Peyer's patch (tissue), 4 donors: ENCODE measurements at regions not wholly inside any gene's neighbourhood (a gene's known extent, or its start where the extent isn't known, plus 50 kb on each side); places are given as distances from the start of the nearest gene placed in this dataset.

Experiments used
- DNase-seq, 3 donors: peaks; one replicate each; pipeline ENCODE4 v3.0.0-alpha.2; 2017 to 2019
- H3K27ac ChIP-seq, 4 donors: fragments of 200-600 bp; sonication (generic); one replicate each; pipeline ENCODE4 v1.5.1; 2016 to 2019
- H3K27me3 ChIP-seq, 2 donors: fragments of 200-600 bp; sonication (generic); one replicate each; pipeline ENCODE4 v1.5.1; 2019
- H3K36me3 ChIP-seq, 3 donors: fragments of 200-600 bp; sonication (generic); one replicate each; pipeline ENCODE4 v1.5.1; 2016 to 2019
- H3K4me1 ChIP-seq, 4 donors: fragments of 200-600 bp; sonication (generic); one replicate each; pipeline ENCODE4 v1.5.1; 2016 to 2019
- H3K4me3 ChIP-seq, 4 donors: fragments of 200-600 bp; sonication (generic); 1 replicate in 3 of 4; 2 replicates in 1 of 4; pipeline ENCODE4 v1.5.1; 2016 to 2019; ENCODE audit warnings: mild to moderate bottlenecking in 1 of 4
- H3K9me3 ChIP-seq, 4 donors: fragments of 200-600 bp; sonication (generic); one replicate each; pipeline ENCODE4 v1.5.1; 2016 to 2019; ENCODE audit warnings: mild to moderate bottlenecking in 1 of 4
- POLR2A ChIP-seq, 2 donors: fragments of 450-650 bp; IDR thresholded peaks; one replicate each; pipeline ENCODE4 v1.5.1; 2017; ENCODE audit warnings: antibody characterized with exemption in 2 of 2, mild to moderate bottlenecking in 2 of 2, moderate library complexity in 2 of 2
- TF ChIP-seq, protein P1 (sequence below), 6 experiments: fragments of 450-650 bp in 4 of 6; fragments of 200-600 bp in 2 of 6; sonication (generic) in 1 of 6; IDR thresholded peaks; one replicate each; pipeline ENCODE4 v1.5.1; 2017 to 2019; ENCODE audit warnings: antibody characterized with exemption in 6 of 6, mild to moderate bottlenecking in 3 of 6, moderate library complexity in 1 of 6

GRCh38 chr1:30274976-30275621 is 448.3 kb downstream of the MATN1 start:
- no peak overlapping the region for H3K27ac ChIP-seq
- H3K9me3 ChIP-seq: peaks cover 0 to 3% (median 0%) of the 10 kb centered on the region in 4 donors
- no peak overlapping the region for H3K4me3 ChIP-seq
- no peaks in the 10 kb centered on the region for H3K4me1 ChIP-seq
- no peak for TF ChIP-seq POLR2A (IDR thresholded peaks at IDR 0.05)
- TF ChIP-seq, protein P1, sequence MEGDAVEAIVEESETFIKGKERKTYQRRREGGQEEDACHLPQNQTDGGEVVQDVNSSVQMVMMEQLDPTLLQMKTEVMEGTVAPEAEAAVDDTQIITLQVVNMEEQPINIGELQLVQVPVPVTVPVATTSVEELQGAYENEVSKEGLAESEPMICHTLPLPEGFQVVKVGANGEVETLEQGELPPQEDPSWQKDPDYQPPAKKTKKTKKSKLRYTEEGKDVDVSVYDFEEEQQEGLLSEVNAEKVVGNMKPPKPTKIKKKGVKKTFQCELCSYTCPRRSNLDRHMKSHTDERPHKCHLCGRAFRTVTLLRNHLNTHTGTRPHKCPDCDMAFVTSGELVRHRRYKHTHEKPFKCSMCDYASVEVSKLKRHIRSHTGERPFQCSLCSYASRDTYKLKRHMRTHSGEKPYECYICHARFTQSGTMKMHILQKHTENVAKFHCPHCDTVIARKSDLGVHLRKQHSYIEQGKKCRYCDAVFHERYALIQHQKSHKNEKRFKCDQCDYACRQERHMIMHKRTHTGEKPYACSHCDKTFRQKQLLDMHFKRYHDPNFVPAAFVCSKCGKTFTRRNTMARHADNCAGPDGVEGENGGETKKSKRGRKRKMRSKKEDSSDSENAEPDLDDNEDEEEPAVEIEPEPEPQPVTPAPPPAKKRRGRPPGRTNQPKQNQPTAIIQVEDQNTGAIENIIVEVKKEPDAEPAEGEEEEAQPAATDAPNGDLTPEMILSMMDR (IDR thresholded peaks at IDR 0.05): no peak
- no peak for DNase-seq
- no peaks in the 10 kb centered on the region for H3K36me3 ChIP-seq
- no peaks in the 10 kb centered on the region for H3K27me3 ChIP-seq

- no peaks in the 10 kb centered on the region for H3K27me3 ChIP-seq
- no peak overlapping the region for H3K27ac ChIP-seq
- H3K36me3 ChIP-seq: no peaks in the 10 kb centered on the region
- no peak for DNase-seq
- TF ChIP-seq, protein P1 (IDR thresholded peaks at IDR 0.05): no peak
- no peak for TF ChIP-seq POLR2A (IDR thresholded peaks at IDR 0.05)
- H3K4me3 ChIP-seq: no peak overlapping the region
- peaks cover 0 to 3% (median 0%) of the 10 kb centered on the region in 4 donors for H3K9me3 ChIP-seq
- H3K4me1 ChIP-seq: no peaks in the 10 kb centered on the region
Measured at GRCh38 chr1:30274173-30274970, 449.0 kb downstream of the MATN1 start.

DNA sequence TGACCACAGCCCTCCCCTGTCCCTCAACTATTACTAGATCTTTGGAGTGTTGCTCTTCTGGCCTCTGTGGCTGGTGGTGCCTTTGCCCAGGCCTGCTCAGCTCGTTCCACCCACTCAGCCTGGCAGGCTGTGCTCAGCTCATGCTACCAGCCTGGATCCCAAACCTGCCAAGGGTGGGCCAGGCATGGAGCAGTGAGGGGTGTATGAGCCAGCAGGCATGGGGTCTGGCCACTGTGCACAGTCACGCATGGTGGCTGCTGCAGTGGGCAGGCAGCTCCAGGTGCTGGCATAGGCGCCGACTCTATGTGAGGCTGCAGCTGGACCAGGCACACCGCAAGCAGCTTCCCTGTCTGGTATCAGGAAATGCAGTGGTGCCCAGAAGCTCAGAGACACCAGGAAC is 449.9 kb downstream of the MATN1 start:
- Histone ChIP-seq H3K4me1 (no peaks in the 10 kb centered on the region), H3K4me3 (no peak overlapping the region), H3K36me3 (no peaks in the 10 kb centered on the region), H3K9me3 (peaks cover 0 to 3% (median 0%) of the 10 kb centered on the region in 4 donors), H3K27ac (no peak overlapping the region), H3K27me3 (no peaks in the 10 kb centered on the region)
- TF ChIP-seq POLR2A (IDR thresholded peaks at IDR 0.05): no peak
- TF ChIP-seq, protein P1 (IDR thresholded peaks at IDR 0.05): no peak
- no peak for DNase-seq

DNA sequence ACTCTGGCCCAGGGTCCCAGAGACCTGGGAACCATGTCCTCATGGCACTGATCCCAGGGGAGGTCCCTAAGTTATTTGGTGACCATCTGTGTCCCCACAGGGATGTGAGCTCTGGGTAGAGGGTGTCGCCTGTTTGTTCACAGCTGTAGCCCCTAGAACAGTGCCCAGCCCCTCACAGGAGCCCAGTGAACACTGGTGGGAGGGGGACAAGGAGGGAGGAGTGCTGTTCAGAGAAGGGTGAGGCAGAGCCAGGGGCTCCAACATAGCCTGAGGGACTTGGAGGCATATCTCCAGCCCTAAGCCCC is 450.4 kb downstream of the MATN1 start:
- Histone ChIP-seq H3K27ac (no peak overlapping the region), H3K36me3 (no peaks in the 10 kb centered on the region), H3K4me1 (no peaks in the 10 kb centered on the region), H3K9me3 (peaks cover 0 to 3% (median 0%) of the 10 kb centered on the region in 4 donors), H3K4me3 (no peak overlapping the region), H3K27me3 (no peaks in the 10 kb centered on the region)
- DNase-seq: no peak
- no peak for TF ChIP-seq POLR2A (IDR thresholded peaks at IDR 0.05)
- TF ChIP-seq, protein P1 (IDR thresholded peaks at IDR 0.05): no peak

DNA sequence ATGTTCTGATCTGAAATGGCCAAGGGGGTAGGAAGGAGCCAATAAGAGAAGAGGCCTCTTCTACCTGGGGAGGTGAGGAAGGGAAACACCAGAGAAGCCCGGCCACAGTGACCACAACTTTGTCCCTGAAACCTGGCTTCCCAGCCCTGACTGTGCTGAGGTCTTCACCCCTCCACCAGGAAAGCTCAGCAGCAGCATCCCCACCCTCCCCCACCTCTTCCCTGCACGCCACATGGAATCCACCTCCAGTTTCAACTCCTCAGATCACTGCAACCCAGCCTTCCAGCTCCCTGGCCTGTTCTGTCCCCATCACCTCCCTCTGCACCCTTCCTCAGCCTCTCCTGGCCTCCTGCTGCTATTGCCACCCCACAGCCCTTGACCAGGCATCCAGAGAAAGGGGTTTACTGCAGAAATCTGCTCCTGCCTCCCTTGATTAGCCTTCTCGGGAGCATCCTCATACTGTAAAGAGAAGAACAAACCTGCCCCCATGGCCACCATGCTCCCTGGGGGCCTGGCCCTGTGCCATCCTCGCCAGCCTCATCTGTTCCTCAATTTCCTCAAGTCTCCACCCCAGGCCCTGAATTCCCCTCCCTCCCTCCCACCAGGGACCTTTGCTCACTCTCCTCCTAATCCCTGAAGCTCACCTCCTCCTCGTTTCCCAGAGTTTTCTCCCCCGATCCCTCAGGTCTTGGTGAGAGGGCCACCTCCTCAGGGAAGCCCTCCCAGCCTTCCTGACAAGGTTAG is 450.9 kb downstream of the MATN1 start:
- DNase-seq: no peak
- Histone ChIP-seq H3K9me3 (peaks cover 0 to 3% (median 0%) of the 10 kb centered on the region in 4 donors), H3K27me3 (no peaks in the 10 kb centered on the region), H3K27ac (no peak overlapping the region), H3K36me3 (no peaks in the 10 kb centered on the region), H3K4me3 (no peak overlapping the region), H3K4me1 (no peaks in the 10 kb centered on the region)
- no peak for TF ChIP-seq POLR2A (IDR thresholded peaks at IDR 0.05)
- TF ChIP-seq, protein P1 (IDR thresholded peaks at IDR 0.05): no peak
